GM13976 (cell line): ENCODE measurements at regions not wholly inside any gene's neighbourhood (a gene's known extent, or its start where the extent isn't known, plus 50 kb on each side); places are given as distances from the start of the nearest gene placed in this dataset.

Source experiments
- DNase-seq: peaks from one replicate; pipeline ENCODE4 v3.0.0; 2012; ENCODE audit warnings: low spot score
- CTCF ChIP-seq: IDR thresholded peaks from 2 replicates; pipeline ENCODE4 v1.5.1; 2012; ENCODE audit warnings: borderline replicate concordance, mild to moderate bottlenecking; ENCODE audit not compliant: insufficient read depth; ENCODE audit errors: extremely low read depth, missing control alignments, control extremely low read depth
- in situ Hi-C: fragments of 300-500 bp; cut with MboI; formaldehyde crosslinking; loops from one replicate; pipeline ENCODE4 v1.12.0; 2022; ENCODE audit warnings: low sequenced_read_pairs, mixed read lengths, inconsistent platforms; ENCODE audit not compliant: unreplicated experiment

GRCh38 chr6:120010075-120010474 lies 660.5 kb upstream of the MAN1A1 start:
- in situ Hi-C loops = no loop called here
- DNase-seq = no peak
- TF ChIP-seq CTCF = no peak

- no peak for DNase-seq
- TF ChIP-seq CTCF = no peak
- in situ Hi-C loops = no loop called here
These were observed 655.9 kb upstream of the MAN1A1 start for GRCh38 chr6:120005292-120005976.

- no peak for TF ChIP-seq CTCF
- in situ Hi-C loops = loop anchor here (25.0 kb wide), 1 partner anchor 850 kb away; no protein-coding TSS in a partner anchor
- DNase-seq = no peak
These were observed 637.5 kb upstream of the MAN1A1 start for GRCh38 chr6:119986934-119987549.

- DNase-seq = peak; percentile 3
- TF ChIP-seq CTCF = no peak
- in situ Hi-C loops = loop anchor here (25.0 kb wide), 1 partner anchor 849 kb away; no protein-coding TSS in a partner anchor
These were observed 636.6 kb upstream of the MAN1A1 start for GRCh38 chr6:119985952-119986736.

DNA sequence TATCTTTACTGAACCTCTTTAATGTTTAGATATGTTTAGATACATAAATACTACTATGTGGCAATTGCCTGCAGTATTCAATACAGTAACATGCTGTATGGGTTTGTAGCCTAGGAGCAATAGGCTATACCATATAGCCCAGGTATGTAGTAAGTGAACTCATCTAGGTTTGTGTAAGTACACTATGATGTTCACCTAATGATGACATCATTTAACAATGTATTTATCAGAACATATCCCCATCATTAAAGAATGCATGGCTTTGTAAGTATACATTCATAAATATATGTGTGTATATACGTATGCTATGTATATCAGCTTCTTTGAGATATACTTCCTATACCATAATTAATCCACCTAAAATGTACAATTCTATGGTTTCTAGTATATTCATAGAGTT lies 631.2 kb upstream of the MAN1A1 start:
- DNase-seq = no peak
- no peak for TF ChIP-seq CTCF
- in situ Hi-C loops = loop anchor here (25.0 kb wide), 1 partner anchor 844 kb away; no protein-coding TSS in a partner anchor

DNA sequence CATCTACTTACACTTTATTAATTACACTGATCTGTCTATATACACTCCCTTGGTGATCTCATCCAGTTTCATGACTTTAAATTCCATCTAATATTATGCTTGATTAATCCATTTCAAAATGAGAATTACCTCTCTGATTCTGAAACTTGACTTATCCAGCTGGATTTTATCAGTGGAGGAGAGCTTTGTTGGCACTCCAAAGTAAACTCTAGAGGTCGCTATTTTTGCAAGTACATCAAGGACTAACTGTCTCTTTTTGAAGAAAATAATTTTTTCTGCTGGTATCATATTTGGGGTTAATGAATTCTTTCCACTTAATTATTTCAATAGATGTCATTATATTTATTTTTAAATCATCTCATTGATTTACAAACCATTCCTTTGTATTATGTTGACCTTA lies 630.3 kb upstream of the MAN1A1 start:
- TF ChIP-seq CTCF = no peak
- in situ Hi-C loops = loop anchor here (25.0 kb wide), 1 partner anchor 843 kb away; no protein-coding TSS in a partner anchor
- DNase-seq = no peak
